VCaP (cell line): ENCODE measurements at regions not wholly inside any gene's neighbourhood (a gene's known extent, or its start where the extent isn't known, plus 50 kb on each side); places are given as distances from the start of the nearest gene placed in this dataset.

Source experiments
- H3K27ac ChIP-seq: fragments of 450-650 bp; 2 replicates; pipeline ENCODE4 v1.5.1; 2017
- TF ChIP-seq, protein P1 (sequence below): fragments of 450-650 bp; conservative IDR thresholded peaks from 2 replicates; pipeline ENCODE4 v1.5.1; 2017; ENCODE audit warnings: mild to moderate bottlenecking, moderate library complexity

- H3K27ac ChIP-seq = no peak overlapping the region
- TF ChIP-seq, protein P1, sequence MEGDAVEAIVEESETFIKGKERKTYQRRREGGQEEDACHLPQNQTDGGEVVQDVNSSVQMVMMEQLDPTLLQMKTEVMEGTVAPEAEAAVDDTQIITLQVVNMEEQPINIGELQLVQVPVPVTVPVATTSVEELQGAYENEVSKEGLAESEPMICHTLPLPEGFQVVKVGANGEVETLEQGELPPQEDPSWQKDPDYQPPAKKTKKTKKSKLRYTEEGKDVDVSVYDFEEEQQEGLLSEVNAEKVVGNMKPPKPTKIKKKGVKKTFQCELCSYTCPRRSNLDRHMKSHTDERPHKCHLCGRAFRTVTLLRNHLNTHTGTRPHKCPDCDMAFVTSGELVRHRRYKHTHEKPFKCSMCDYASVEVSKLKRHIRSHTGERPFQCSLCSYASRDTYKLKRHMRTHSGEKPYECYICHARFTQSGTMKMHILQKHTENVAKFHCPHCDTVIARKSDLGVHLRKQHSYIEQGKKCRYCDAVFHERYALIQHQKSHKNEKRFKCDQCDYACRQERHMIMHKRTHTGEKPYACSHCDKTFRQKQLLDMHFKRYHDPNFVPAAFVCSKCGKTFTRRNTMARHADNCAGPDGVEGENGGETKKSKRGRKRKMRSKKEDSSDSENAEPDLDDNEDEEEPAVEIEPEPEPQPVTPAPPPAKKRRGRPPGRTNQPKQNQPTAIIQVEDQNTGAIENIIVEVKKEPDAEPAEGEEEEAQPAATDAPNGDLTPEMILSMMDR = no peak
These were observed 577.9 kb upstream of the EPHA6 start for GRCh38 chr3:96236522-96236921.

DNA sequence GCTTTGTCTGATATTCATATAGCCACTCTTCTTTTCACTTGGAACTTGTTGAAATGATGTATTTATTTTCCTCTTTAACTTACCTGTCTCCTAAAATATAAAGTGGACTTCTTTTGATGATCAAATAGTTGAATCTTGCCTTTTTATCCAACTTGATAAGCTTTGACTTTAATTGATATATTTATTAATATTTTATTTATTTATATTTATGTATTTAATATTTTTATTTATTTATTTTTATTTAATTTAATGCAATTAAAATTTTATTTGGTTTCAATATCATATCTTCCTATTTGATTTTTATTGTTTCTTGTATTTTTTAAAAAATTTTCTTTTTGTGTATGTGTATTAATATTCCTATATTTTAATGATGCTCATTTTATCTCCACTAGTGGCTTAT lies 555.1 kb upstream of the EPHA6 start:
- TF ChIP-seq, protein P1 = no peak
- H3K27ac ChIP-seq = no peak overlapping the region

DNA sequence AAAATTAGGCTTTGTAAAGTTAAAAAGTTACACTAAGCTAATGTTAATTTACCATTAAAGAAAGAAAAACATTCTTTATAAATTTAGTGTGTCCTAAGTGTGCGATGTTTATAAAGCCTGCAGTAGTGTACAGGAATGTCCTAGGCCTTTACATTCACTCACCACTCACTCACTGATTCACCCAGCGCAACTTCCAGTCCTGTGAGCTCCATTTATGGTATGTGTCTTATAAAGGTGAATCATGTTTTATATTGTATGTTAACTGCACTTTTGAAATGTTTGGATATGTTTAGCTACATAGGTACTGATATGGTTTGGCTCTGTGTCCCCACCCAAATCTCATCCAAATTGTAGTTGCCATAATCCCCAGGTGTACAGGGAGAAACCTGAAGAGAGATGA lies 549.7 kb upstream of the EPHA6 start:
- TF ChIP-seq, protein P1 = no peak
- H3K27ac ChIP-seq = no peak overlapping the region

GRCh38 chr3:96266395-96267190 lies 547.8 kb upstream of the EPHA6 start:
- TF ChIP-seq, protein P1 = no peak
- no peak overlapping the region for H3K27ac ChIP-seq

GRCh38 chr3:96267577-96267976 lies 546.8 kb upstream of the EPHA6 start:
- TF ChIP-seq, protein P1 = no peak
- H3K27ac ChIP-seq = no peak overlapping the region

- TF ChIP-seq, protein P1 = no peak
- H3K27ac ChIP-seq = no peak overlapping the region
These were observed 520.3 kb upstream of the EPHA6 start for GRCh38 chr3:96294143-96294542.

DNA sequence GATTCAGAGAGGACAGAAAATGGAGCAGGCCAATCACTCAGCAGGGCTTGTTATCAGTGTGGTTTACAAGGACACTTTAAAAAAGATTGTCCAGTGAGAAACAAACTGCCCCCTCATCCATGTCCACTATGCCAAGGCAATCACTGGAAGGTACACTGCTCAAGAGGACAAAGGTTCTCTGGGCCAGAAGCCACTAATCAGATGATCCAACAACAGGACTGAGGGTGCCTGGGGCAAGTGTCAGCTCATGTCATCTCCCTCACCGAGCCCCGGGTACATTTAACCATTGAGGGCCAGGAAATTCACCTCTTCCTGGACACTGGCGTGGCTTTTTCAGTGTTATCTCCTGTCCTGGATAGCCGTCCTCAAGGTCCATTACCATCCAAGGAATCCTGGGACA lies 513.7 kb upstream of the EPHA6 start:
- no peak overlapping the region for H3K27ac ChIP-seq
- TF ChIP-seq, protein P1 = no peak
